Stimulated activated naive CD4-positive, alpha-beta T cell (primary cell): ENCODE measurements at regions not wholly inside any gene's neighbourhood (a gene's known extent, or its start where the extent isn't known, plus 50 kb on each side); places are given as distances from the start of the nearest gene placed in this dataset.
"Not testable (repeated sequence)": the region's sequence is repeated elsewhere in the genome, so short reads cannot be mapped to it uniquely, and the experiment has no call there.

Experiments
- DNase-seq, 6 experiments: peaks; one replicate each; lab custom pipeline; 2025; lab: John Stamatoyannopoulos, UW

GRCh38 chr5:10921160-10921559 lies 160.1 kb upstream of the DAP start:
- no peak for DNase-seq

- no peak for DNase-seq
These were observed 159.4 kb upstream of the DAP start for GRCh38 chr5:10920400-10920799.

GRCh38 chr5:10914741-10915480 lies 153.9 kb upstream of the DAP start:
- DNase-seq: no peak

- DNase-seq: no peak
These were observed 152.8 kb upstream of the DAP start for GRCh38 chr5:10913841-10914240.

GRCh38 chr5:10913181-10913810 lies 152.3 kb upstream of the DAP start:
- no peak for DNase-seq

- DNase-seq: no peak
These were observed 151.4 kb upstream of the DAP start for GRCh38 chr5:10912435-10912834.

- DNase-seq: no peak
These were observed 149.2 kb upstream of the DAP start for GRCh38 chr5:10910261-10910660.

- DNase-seq: no peak
These were observed 143.9 kb upstream of the DAP start for GRCh38 chr5:10904862-10905432.

- no peak for DNase-seq
These were observed 142.9 kb upstream of the DAP start for GRCh38 chr5:10903786-10904560.

GRCh38 chr5:10902145-10902544 lies 141.1 kb upstream of the DAP start:
- no peak for DNase-seq

GRCh38 chr5:10898514-10898913 lies 137.5 kb upstream of the DAP start:
- DNase-seq: no peak

GRCh38 chr5:10896016-10896415 lies 135.0 kb upstream of the DAP start:
- no peak for DNase-seq

- no peak for DNase-seq
These were observed 133.5 kb upstream of the DAP start for GRCh38 chr5:10894445-10895054.

GRCh38 chr5:10892911-10893215 lies 131.8 kb upstream of the DAP start:
- DNase-seq: no peak

- no peak for DNase-seq
These were observed 131.3 kb upstream of the DAP start for GRCh38 chr5:10892147-10892910.

- no peak for DNase-seq
These were observed 130.2 kb upstream of the DAP start for GRCh38 chr5:10891193-10891592.

GRCh38 chr5:10886497-10886896 lies 125.5 kb upstream of the DAP start:
- DNase-seq: no peak

- DNase-seq: no peak
These were observed 124.0 kb upstream of the DAP start for GRCh38 chr5:10885026-10885425.

- DNase-seq: not testable (repeated sequence)
These were observed 122.9 kb upstream of the DAP start for GRCh38 chr5:10883945-10884344.

- no peak for DNase-seq
These were observed 119.9 kb upstream of the DAP start for GRCh38 chr5:10880934-10881333.

GRCh38 chr5:10876996-10877395 lies 116.0 kb upstream of the DAP start:
- DNase-seq: not testable (repeated sequence)
